ENCODE measurements at regions not wholly inside any gene's neighbourhood (a gene's known extent, or its start where the extent isn't known, plus 50 kb on each side); places are given as distances from the start of the nearest gene placed in this dataset.
"Not testable (repeated sequence)": the region's sequence is repeated elsewhere in the genome, so short reads cannot be mapped to it uniquely, and the experiment has no call there.

DNA sequence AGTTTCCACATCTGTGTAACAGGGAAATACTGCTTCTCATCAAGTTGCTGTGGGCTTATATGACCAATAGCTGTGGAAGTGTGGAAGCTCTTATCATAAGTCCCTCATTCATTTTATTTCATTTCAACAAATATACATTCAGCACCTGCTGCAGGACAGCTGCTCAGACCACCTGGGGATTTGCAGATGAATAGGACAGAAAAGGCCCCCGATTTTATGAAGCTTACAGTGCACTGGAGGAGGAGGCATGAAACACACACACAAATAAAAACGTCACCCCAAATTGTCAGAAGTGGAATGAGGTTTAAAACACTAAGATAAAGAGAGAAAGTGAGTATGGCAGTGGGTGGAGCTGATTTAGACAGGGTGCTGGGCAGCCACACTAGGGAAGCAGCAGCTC is 107.2 kb downstream of the DRD1 start:
- 64% methylated on average over 2 of the region's 2 CpGs for WGBS
- Histone ChIP-seq H3K9me3 (ENCODE audit: control insufficient read depth in 2 of 2, insufficient read depth in 1 of 2, low read length in 1 of 2) (no peaks in the 10 kb centered on the region), H3K27me3 (ENCODE audit: control insufficient read depth in 2 of 2, insufficient read depth in 1 of 2, low read length in 1 of 2) (no peaks in the 10 kb centered on the region), H3K36me3 (ENCODE audit: control insufficient read depth in 2 of 2, insufficient read depth in 2 of 2, low read length in 1 of 2) (no peaks in the 10 kb centered on the region), H3K27ac (ENCODE audit: low read depth in 1 of 2, low read length in 1 of 2) (no peak overlapping the region), H3K4me3 (ENCODE audit: low read length in 2 of 2) (no peak overlapping the region), H3K4me1 (ENCODE audit: control insufficient read depth in 2 of 2, insufficient read depth in 2 of 2, low read length in 2 of 2) (no peaks in the 10 kb centered on the region)
- no peak for DNase-seq (ENCODE audit: low read depth in 6 of 9, low spot score in 9 of 9)

DNA sequence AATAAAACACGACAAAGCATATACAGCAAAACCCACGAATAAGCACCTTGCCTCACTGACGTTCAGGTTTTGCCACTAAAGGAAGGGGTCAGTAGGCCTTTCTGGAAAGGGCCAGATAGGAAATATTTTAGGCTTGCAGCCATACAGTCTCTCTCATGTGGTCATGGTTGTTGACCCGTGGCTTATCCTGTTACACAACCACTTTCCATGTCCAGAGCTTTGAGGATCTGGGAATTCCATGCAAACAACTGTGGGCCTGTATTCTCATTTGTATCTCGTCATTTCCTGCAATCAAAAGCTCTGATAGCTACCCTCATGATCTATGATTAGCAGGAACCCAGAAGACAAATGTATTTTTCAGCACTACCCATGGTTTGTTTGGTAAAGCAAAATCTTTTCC is 108.3 kb downstream of the DRD1 start:
- Histone ChIP-seq H3K4me3 (ENCODE audit: low read length in 2 of 2) (no peak overlapping the region), H3K27me3 (ENCODE audit: control insufficient read depth in 2 of 2, insufficient read depth in 1 of 2, low read length in 1 of 2) (no peaks in the 10 kb centered on the region), H3K27ac (ENCODE audit: low read depth in 1 of 2, low read length in 1 of 2) (no peak overlapping the region), H3K36me3 (ENCODE audit: control insufficient read depth in 2 of 2, insufficient read depth in 2 of 2, low read length in 1 of 2) (no peaks in the 10 kb centered on the region), H3K4me1 (ENCODE audit: control insufficient read depth in 2 of 2, insufficient read depth in 2 of 2, low read length in 2 of 2) (no peaks in the 10 kb centered on the region), H3K9me3 (ENCODE audit: control insufficient read depth in 2 of 2, insufficient read depth in 1 of 2, low read length in 1 of 2) (no peaks in the 10 kb centered on the region)
- no peak for DNase-seq (ENCODE audit: low read depth in 6 of 9, low spot score in 9 of 9)
- 71% methylated on average over 5 of the region's 5 CpGs for WGBS

DNA sequence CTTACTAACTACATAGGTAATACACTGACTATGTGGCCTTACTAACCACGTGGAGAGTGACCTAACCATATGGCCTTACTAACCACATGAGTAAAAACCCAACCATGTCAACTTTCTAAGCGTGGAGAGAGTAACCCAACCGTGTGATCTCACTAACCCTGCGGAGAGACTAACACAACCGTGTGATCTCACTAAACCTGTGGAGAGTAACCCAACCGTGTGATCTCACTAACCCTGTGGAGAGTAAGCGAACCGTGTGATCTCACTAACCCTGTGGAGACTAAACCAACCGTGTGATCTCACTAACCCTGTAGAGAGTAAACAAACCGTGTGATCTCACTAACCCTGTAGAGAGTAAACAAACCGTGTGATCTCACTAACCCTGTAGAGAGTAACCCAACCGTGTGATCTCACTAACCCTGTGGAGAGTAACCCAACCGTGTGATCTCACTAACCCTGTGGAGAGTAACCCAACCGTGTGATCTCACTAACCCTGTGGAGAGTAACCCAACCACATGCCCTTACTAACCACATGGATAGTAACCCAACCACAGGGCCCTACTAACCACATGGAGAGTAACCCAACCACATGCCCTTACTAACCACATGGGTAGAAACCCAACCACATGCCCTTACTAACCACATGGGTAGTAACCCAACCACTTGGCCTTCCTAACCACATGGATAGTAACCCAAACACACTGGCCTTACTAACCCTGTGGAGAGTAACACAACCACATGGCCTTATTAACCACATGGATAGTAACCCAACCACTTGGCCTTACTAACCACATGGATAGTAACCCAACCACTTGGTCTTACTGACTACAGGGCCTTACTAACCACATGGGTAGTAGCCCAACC is 112.6 kb downstream of the DRD1 start:
- H3K36me3 ChIP-seq (ENCODE audit: control insufficient read depth in 2 of 2, insufficient read depth in 2 of 2, low read length in 1 of 2); H3K4me1 ChIP-seq (ENCODE audit: control insufficient read depth in 2 of 2, insufficient read depth in 2 of 2, low read length in 2 of 2); H3K27me3 ChIP-seq (ENCODE audit: control insufficient read depth in 2 of 2, insufficient read depth in 1 of 2, low read length in 1 of 2); H3K9me3 ChIP-seq (ENCODE audit: control insufficient read depth in 2 of 2, insufficient read depth in 1 of 2, low read length in 1 of 2); DNase-seq (ENCODE audit: low read depth in 6 of 9, low spot score in 9 of 9); H3K27ac ChIP-seq (ENCODE audit: low read depth in 1 of 2, low read length in 1 of 2); H3K4me3 ChIP-seq (ENCODE audit: low read length in 2 of 2): not testable (repeated sequence)
- WGBS = 88% methylated on average over 14 of the region's 14 CpGs

DNA sequence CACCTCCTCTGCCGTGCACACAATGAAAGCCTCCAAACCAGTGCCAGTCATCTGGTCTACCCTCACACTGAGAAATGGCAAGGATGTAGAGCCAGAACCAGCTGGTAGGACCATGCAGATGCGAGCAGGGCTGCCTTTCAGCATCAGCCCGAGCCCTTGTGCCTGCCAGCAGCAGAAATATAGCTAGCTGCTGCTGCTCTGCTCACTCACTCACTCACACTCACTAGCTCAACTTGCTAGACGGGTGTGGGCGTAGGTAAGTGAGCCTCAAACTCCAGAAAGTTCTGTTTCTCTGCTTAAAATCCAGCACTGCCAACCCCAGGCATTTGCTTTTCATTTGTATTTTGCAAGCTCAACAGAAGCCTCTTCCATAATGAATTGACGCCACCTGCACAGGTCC is 114.0 kb downstream of the DRD1 start:
- DNase-seq (ENCODE audit: low read depth in 6 of 9, low spot score in 9 of 9) = no peak
- no peaks in the 10 kb centered on the region for H3K36me3 ChIP-seq (ENCODE audit: control insufficient read depth in 2 of 2, insufficient read depth in 2 of 2, low read length in 1 of 2)
- WGBS = 89% methylated on average over 6 of the region's 6 CpGs

DNA sequence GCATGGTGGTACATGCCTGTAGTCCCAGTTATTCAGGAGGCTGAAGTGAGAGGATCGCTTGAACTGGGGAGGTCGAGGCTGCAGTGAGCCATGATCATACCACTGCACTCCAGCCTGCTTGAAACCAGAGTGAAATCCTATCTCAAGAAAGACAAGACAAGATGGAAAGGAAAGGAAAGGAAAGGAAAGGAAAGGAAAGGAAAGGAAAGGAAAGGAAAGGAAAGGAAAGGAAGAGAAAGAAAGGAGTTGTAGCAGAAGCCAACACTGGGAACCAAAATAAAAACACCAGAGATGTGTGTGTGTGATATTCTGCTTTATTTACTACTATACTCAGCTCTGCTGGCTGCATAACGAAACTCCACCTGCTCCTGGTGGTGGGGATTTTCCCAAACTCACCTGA is 115.3 kb downstream of the DRD1 start:
- no peak for DNase-seq (ENCODE audit: low read depth in 6 of 9, low spot score in 9 of 9)
- Histone ChIP-seq H3K9me3 (ENCODE audit: control insufficient read depth in 2 of 2, insufficient read depth in 1 of 2, low read length in 1 of 2) (no peaks in the 10 kb centered on the region), H3K4me1 (ENCODE audit: control insufficient read depth in 2 of 2, insufficient read depth in 2 of 2, low read length in 2 of 2) (no peaks in the 10 kb centered on the region), H3K27me3 (ENCODE audit: control insufficient read depth in 2 of 2, insufficient read depth in 1 of 2, low read length in 1 of 2) (no peaks in the 10 kb centered on the region), H3K27ac (ENCODE audit: low read depth in 1 of 2, low read length in 1 of 2) (no peak overlapping the region), H3K4me3 (ENCODE audit: low read length in 2 of 2) (no peak overlapping the region), H3K36me3 (ENCODE audit: control insufficient read depth in 2 of 2, insufficient read depth in 2 of 2, low read length in 1 of 2) (no peaks in the 10 kb centered on the region)
- 74% methylated on average over 3 of the region's 3 CpGs for WGBS

More for the DNA sequence above, 114.0 kb downstream of the DRD1 start:
- Histone ChIP-seq H3K27me3 (ENCODE audit: control insufficient read depth in 2 of 2, insufficient read depth in 1 of 2, low read length in 1 of 2) (no peaks in the 10 kb centered on the region), H3K9me3 (ENCODE audit: control insufficient read depth in 2 of 2, insufficient read depth in 1 of 2, low read length in 1 of 2) (no peaks in the 10 kb centered on the region), H3K4me3 (ENCODE audit: low read length in 2 of 2) (no peak overlapping the region), H3K27ac (ENCODE audit: low read depth in 1 of 2, low read length in 1 of 2) (no peak overlapping the region), H3K4me1 (ENCODE audit: control insufficient read depth in 2 of 2, insufficient read depth in 2 of 2, low read length in 2 of 2) (no peaks in the 10 kb centered on the region)

DNA sequence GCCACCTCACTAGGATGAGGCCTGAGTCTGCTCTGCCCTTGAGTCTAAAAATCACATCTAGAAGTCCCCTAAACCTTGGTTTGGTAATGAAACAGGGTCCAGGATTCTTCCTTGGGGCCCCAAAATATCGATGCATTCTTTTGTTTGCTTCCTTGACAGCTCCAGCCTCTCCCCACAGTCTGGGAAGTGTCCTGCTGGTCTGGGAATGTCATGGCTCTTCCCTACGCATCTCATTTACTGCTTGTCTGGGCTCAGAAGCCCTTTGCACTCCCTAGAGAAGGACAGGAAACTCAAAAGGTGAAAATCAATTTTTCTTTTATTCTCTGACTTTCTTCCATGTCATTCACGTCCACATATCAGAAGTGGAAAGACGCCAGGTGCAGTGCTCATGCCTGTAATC is 115.8 kb downstream of the DRD1 start:
- Histone ChIP-seq H3K27me3 (ENCODE audit: control insufficient read depth in 2 of 2, insufficient read depth in 1 of 2, low read length in 1 of 2) (no peaks in the 10 kb centered on the region), H3K36me3 (ENCODE audit: control insufficient read depth in 2 of 2, insufficient read depth in 2 of 2, low read length in 1 of 2) (no peaks in the 10 kb centered on the region), H3K27ac (ENCODE audit: low read depth in 1 of 2, low read length in 1 of 2) (no peak overlapping the region), H3K4me3 (ENCODE audit: low read length in 2 of 2) (no peak overlapping the region), H3K9me3 (ENCODE audit: control insufficient read depth in 2 of 2, insufficient read depth in 1 of 2, low read length in 1 of 2) (no peaks in the 10 kb centered on the region), H3K4me1 (ENCODE audit: control insufficient read depth in 2 of 2, insufficient read depth in 2 of 2, low read length in 2 of 2) (no peaks in the 10 kb centered on the region)
- no peak for DNase-seq (ENCODE audit: low read depth in 6 of 9, low spot score in 9 of 9)
- 71% methylated on average over 4 of the region's 4 CpGs for whole genome bisulfite sequencing

DNA sequence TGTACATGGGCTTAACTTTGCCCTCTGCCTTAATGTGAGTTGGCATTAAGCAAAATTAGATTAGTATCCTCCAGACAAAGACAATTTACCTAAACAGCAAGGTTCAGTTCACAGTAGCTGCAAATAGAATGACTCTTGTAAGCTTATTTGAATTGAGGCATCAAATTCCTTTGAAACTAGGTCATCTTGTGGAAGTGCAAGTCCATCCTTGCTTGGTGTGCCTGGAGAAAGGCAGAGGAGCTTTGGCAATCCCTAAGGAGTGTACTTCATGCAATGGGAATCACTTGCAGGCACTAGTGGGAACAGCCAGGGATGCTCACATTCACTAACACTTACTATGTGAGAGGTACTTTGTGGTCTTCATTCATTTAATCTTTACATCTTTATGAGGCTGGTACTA is 118.3 kb downstream of the DRD1 start:
- Histone ChIP-seq H3K9me3 (ENCODE audit: control insufficient read depth in 2 of 2, insufficient read depth in 1 of 2, low read length in 1 of 2) (no peaks in the 10 kb centered on the region), H3K27ac (ENCODE audit: low read depth in 1 of 2, low read length in 1 of 2) (no peak overlapping the region)

DNA sequence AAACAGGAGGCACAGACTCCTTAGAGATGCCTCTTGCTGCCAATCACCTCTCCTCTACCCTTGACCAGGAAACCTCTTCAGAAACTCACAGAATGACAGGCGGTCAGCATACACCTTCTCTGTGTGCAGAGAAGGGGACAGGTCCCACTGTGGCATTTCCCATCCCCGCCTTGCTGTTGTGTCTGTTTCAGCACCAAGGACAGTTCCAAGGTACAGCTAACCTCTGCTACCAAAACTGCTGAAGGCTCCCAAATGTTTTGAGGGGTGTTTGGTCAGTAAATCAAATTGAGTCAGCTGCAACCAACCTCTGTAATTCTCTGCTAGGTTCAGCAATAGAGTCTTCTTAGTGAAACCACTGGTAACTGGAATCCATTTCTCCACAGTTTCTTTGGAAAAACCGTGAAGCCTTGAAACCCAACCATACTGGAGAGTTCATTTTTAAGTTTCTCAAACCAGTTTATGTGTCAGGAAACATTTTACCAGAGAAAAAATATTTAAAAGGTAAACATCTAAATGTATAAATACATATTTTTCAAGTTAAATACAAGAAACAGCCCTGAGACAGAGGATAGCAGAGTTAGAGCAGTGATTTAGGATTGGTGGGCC is 122.0 kb downstream of the DRD1 start:
- Histone ChIP-seq H3K4me1 (ENCODE audit: control insufficient read depth in 2 of 2, insufficient read depth in 2 of 2, low read length in 2 of 2) (no peaks in the 10 kb centered on the region), H3K27me3 (ENCODE audit: control insufficient read depth in 2 of 2, insufficient read depth in 1 of 2, low read length in 1 of 2) (no peaks in the 10 kb centered on the region), H3K27ac (ENCODE audit: low read depth in 1 of 2, low read length in 1 of 2) (no peak overlapping the region), H3K4me3 (ENCODE audit: low read length in 2 of 2) (no peak overlapping the region), H3K9me3 (ENCODE audit: control insufficient read depth in 2 of 2, insufficient read depth in 1 of 2, low read length in 1 of 2) (no peaks in the 10 kb centered on the region), H3K36me3 (ENCODE audit: control insufficient read depth in 2 of 2, insufficient read depth in 2 of 2, low read length in 1 of 2) (no peaks in the 10 kb centered on the region)
- 38% methylated on average over 3 of the region's 3 CpGs for WGBS
- peak; percentile 14 to 68 (median 36) for DNase-seq (ENCODE audit: low read depth in 6 of 9, low spot score in 9 of 9)

More for the DNA sequence above, 118.3 kb downstream of the DRD1 start:
- Histone ChIP-seq H3K27me3 (ENCODE audit: control insufficient read depth in 2 of 2, insufficient read depth in 1 of 2, low read length in 1 of 2) (no peaks in the 10 kb centered on the region), H3K4me3 (ENCODE audit: low read length in 2 of 2) (no peak overlapping the region), H3K4me1 (ENCODE audit: control insufficient read depth in 2 of 2, insufficient read depth in 2 of 2, low read length in 2 of 2) (no peaks in the 10 kb centered on the region), H3K36me3 (ENCODE audit: control insufficient read depth in 2 of 2, insufficient read depth in 2 of 2, low read length in 1 of 2) (no peaks in the 10 kb centered on the region)
- DNase-seq (ENCODE audit: low read depth in 6 of 9, low spot score in 9 of 9) = no peak

DNA sequence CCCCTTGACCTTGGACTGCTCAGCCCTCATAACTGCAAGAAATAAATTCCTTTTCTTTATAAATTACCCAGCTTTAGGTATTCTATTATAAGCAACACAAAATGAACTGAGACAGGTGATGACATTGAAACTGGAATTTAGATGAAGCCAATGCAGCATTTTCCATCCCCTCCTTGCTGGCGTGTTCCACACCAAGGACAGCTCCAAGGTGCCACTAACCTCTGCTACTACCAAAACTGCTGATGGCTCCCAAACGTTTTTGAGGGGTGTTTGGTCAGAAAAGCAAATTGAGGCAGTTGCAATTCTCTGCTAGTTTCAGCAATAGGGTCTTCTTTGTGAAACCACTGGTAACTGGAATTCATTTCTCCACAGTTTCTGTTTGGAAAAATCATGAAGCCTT is 124.8 kb downstream of the DRD1 start:
- H3K27ac ChIP-seq (ENCODE audit: low read depth in 1 of 2, low read length in 1 of 2) = no peak overlapping the region
- no peaks in the 10 kb centered on the region for H3K27me3 ChIP-seq (ENCODE audit: control insufficient read depth in 2 of 2, insufficient read depth in 1 of 2, low read length in 1 of 2)
- H3K36me3 ChIP-seq (ENCODE audit: control insufficient read depth in 2 of 2, insufficient read depth in 2 of 2, low read length in 1 of 2) = no peaks in the 10 kb centered on the region
- no peaks in the 10 kb centered on the region for H3K9me3 ChIP-seq (ENCODE audit: control insufficient read depth in 2 of 2, insufficient read depth in 1 of 2, low read length in 1 of 2)
- no peak overlapping the region for H3K4me3 ChIP-seq (ENCODE audit: low read length in 2 of 2)
- 39% methylated on average over 2 of the region's 2 CpGs for WGBS
- no peaks in the 10 kb centered on the region for H3K4me1 ChIP-seq (ENCODE audit: control insufficient read depth in 2 of 2, insufficient read depth in 2 of 2, low read length in 2 of 2)
- no peak for DNase-seq (ENCODE audit: low read depth in 6 of 9, low spot score in 9 of 9)
